ENCODE measurements at regions not wholly inside any gene's neighbourhood (a gene's known extent, or its start where the extent isn't known, plus 50 kb on each side); places are given as distances from the start of the nearest gene placed in this dataset.

DNA sequence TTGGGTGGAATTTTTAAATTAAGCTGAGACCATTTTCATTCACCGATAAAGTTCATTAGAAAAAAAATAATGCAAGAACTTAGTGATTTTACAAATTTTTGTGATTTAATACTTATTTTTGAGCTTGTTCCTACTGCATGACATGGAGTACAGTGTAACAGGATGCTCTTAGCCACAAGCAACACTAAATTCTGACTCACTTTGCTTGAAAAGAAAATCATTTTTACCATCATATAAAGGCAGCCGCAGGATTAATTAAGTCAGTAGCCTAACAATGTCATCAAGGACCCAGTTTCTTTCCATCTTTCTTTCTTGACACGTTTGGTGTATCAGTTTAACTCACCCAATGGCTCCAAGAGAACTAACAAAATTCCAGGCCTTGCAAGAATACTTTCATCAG, 540.3 kb upstream of the LUZP2 start:
- TF ChIP-seq, protein P1, sequence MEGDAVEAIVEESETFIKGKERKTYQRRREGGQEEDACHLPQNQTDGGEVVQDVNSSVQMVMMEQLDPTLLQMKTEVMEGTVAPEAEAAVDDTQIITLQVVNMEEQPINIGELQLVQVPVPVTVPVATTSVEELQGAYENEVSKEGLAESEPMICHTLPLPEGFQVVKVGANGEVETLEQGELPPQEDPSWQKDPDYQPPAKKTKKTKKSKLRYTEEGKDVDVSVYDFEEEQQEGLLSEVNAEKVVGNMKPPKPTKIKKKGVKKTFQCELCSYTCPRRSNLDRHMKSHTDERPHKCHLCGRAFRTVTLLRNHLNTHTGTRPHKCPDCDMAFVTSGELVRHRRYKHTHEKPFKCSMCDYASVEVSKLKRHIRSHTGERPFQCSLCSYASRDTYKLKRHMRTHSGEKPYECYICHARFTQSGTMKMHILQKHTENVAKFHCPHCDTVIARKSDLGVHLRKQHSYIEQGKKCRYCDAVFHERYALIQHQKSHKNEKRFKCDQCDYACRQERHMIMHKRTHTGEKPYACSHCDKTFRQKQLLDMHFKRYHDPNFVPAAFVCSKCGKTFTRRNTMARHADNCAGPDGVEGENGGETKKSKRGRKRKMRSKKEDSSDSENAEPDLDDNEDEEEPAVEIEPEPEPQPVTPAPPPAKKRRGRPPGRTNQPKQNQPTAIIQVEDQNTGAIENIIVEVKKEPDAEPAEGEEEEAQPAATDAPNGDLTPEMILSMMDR (IDR thresholded peaks at IDR 0.05; ENCODE audit: low read depth, low read length, poor library complexity, severe bottlenecking) = no peak
- TF ChIP-seq EZH2phosphoT487 (IDR thresholded peaks at IDR 0.05; ENCODE audit: borderline replicate concordance, low read length) = no peak

All from DOHH2 (cell line).